Vagina (tissue), 2 donors: ENCODE measurements at regions not wholly inside any gene's neighbourhood (a gene's known extent, or its start where the extent isn't known, plus 50 kb on each side); places are given as distances from the start of the nearest gene placed in this dataset.

ENCODE experiments used
- DNase-seq, 2 donors: peaks; one replicate each; pipeline ENCODE4 v3.0.0-alpha.2; 2017; ENCODE audit errors: extremely low spot score in 2 of 2
- H3K27ac ChIP-seq: fragments of 200-600 bp; sonication (generic); one replicate; pipeline ENCODE4 v1.5.1; 2019
- H3K27me3 ChIP-seq: fragments of 200-600 bp; sonication (generic); one replicate; pipeline ENCODE4 v1.5.1; 2019
- H3K36me3 ChIP-seq, 2 donors: fragments of 200-600 bp; sonication (generic); one replicate each; pipeline ENCODE4 v1.5.1; 2017 to 2019
- H3K4me1 ChIP-seq: fragments of 200-600 bp; sonication (generic); one replicate; pipeline ENCODE4 v1.5.1; 2019
- H3K4me3 ChIP-seq, 2 donors: fragments of 200-600 bp; sonication (generic); 1 replicate in 1 of 2; 2 replicates in 1 of 2; pipeline ENCODE4 v1.5.1; 2016 to 2019
- H3K9me3 ChIP-seq: fragments of 200-600 bp; sonication (generic); one replicate; pipeline ENCODE4 v1.5.1; 2019
- POLR2A ChIP-seq, 2 donors: fragments of 450-650 bp; IDR thresholded peaks; one replicate each; pipeline ENCODE4 v1.6.1; 2017; ENCODE audit warnings: antibody characterized with exemption in 2 of 2, mild to moderate bottlenecking in 2 of 2, moderate library complexity in 2 of 2
- POLR2AphosphoS5 ChIP-seq, 2 donors: sonication (generic); formaldehyde crosslinking; IDR thresholded peaks; one replicate each; pipeline ENCODE4 v1.9.0; 2017; ENCODE audit warnings: antibody characterized with exemption in 2 of 2, mild to moderate bottlenecking in 2 of 2, low read depth in 1 of 2; ENCODE audit not compliant: insufficient read depth in 1 of 2
- intact Hi-C: fragments of 100-400 bp; cut with DNase I; formaldehyde crosslinking; loops from one replicate; pipeline ENCODE4 v1.15.1; 2023
- TF ChIP-seq, protein P1 (sequence below), 3 experiments: fragments of 450-650 bp in 2 of 3; fragments of 200-600 bp in 1 of 3; sonication (generic) in 1 of 3; IDR thresholded peaks; one replicate each; pipeline ENCODE4 v1.5.1; 2017 to 2019; ENCODE audit warnings: antibody characterized with exemption in 3 of 3, mild to moderate bottlenecking in 2 of 3, moderate library complexity in 2 of 3

DNA sequence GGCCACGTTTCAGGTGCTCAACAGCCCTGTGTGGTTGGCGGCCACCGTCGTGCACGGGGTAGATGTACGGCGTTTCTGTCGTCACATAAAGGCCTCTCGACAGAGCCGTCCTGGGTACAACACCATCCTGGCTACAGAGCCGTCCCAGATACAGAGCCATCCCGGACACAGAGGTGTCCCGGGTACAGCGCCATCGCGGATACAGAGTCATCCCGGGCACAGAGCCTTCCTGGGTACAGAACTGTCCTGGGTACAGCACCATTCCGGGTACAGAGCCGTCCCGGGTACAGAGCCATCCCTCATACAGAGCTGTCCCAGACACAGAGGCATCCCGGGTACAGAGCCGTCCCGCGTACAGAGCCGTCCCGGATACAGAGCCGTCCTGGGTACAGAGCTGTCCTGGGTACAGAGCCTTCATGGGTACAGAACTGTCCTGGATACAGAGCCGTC, 222.7 kb upstream of the SOX1 start:
- peak in 1 of 2 donors; percentile 78 for DNase-seq
- Histone ChIP-seq H3K4me3 (no peak overlapping the region), H3K36me3 (no peaks in the 10 kb centered on the region), H3K27me3 (no peaks in the 10 kb centered on the region), H3K27ac (no peak overlapping the region), H3K9me3 (no peaks in the 10 kb centered on the region), H3K4me1 (no peaks in the 10 kb centered on the region)
- intact Hi-C loops, result no loop called here
- TF ChIP-seq, protein P1, sequence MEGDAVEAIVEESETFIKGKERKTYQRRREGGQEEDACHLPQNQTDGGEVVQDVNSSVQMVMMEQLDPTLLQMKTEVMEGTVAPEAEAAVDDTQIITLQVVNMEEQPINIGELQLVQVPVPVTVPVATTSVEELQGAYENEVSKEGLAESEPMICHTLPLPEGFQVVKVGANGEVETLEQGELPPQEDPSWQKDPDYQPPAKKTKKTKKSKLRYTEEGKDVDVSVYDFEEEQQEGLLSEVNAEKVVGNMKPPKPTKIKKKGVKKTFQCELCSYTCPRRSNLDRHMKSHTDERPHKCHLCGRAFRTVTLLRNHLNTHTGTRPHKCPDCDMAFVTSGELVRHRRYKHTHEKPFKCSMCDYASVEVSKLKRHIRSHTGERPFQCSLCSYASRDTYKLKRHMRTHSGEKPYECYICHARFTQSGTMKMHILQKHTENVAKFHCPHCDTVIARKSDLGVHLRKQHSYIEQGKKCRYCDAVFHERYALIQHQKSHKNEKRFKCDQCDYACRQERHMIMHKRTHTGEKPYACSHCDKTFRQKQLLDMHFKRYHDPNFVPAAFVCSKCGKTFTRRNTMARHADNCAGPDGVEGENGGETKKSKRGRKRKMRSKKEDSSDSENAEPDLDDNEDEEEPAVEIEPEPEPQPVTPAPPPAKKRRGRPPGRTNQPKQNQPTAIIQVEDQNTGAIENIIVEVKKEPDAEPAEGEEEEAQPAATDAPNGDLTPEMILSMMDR (IDR thresholded peaks at IDR 0.05), result no peak
- no peak for TF ChIP-seq POLR2AphosphoS5 (IDR thresholded peaks at IDR 0.05; ENCODE audit: insufficient read depth in 1 of 2, low read depth in 1 of 2)
- no peak for TF ChIP-seq POLR2A (IDR thresholded peaks at IDR 0.05)

DNA sequence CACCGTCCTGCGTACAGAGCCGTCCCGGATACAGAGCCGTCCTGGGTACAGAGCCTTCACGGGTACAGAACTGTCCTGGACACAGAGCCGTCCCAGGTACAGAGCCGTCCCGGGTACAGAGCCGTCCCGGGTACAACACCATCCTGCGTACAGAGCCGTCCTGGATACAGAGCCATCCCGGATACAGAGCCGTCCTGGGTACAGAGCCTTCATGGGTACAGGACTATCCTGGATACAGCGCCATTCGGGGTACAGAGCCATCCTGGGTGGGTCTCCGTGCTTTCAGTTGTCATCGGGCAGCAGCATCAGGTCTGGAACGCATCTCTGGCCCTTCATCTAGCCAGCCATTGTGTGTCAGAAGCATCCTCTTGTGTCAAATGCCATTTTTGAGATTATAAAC, 222.3 kb upstream of the SOX1 start:
- no peaks in the 10 kb centered on the region for H3K9me3 ChIP-seq
- TF ChIP-seq, protein P1 (IDR thresholded peaks at IDR 0.05), result no peak
- TF ChIP-seq POLR2A (IDR thresholded peaks at IDR 0.05) (no peak), POLR2AphosphoS5 (IDR thresholded peaks at IDR 0.05; ENCODE audit: insufficient read depth in 1 of 2, low read depth in 1 of 2) (no peak)
- intact Hi-C loops, result no loop called here
- DNase-seq, result no peak
- H3K27me3 ChIP-seq, result no peaks in the 10 kb centered on the region
- no peaks in the 10 kb centered on the region for H3K4me1 ChIP-seq
- no peak overlapping the region for H3K27ac ChIP-seq
- H3K36me3 ChIP-seq, result no peaks in the 10 kb centered on the region
- H3K4me3 ChIP-seq, result no peak overlapping the region

DNA sequence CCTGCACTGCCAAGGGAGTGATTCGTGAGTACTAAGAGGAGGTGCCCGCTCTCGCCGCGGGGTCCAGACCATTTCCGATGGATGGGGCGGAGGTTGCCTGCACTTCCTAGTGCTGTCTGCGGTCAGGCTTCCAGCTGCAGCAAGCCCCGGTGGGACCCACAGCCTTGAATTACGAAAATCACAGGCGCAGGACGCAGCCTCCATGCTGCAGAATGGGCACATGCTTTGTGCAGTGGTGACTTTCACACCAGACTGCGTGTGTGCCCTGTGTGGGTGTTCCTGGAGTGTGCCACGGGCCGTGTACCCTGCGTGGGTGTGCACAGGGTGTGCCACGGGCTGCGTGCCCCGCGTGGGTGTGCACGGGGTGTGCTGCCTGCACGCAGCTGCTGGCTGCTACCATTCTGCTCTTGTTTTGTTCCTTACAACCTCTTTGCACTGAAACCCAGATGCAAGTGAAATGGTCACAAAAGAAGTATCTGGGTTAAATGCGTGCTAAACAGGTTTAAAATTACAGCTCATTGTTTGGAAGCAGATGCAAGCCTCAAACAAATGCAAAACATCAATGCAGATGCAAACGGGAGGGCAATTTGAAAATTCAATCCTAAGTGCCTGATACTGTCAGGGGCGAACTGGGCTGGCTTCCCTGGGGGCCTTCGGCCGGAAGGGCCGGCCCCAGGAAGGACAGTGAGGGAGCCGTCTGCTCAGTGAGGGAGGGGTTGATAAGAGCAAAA, 221.2 kb upstream of the SOX1 start:
- intact Hi-C loops, result no loop called here
- Histone ChIP-seq H3K27ac (no peak overlapping the region), H3K36me3 (no peaks in the 10 kb centered on the region), H3K9me3 (no peaks in the 10 kb centered on the region), H3K4me1 (no peaks in the 10 kb centered on the region), H3K27me3 (no peaks in the 10 kb centered on the region), H3K4me3 (no peak overlapping the region)
- DNase-seq, result peak in 1 of 2 donors; percentile 54
- TF ChIP-seq POLR2AphosphoS5 (IDR thresholded peaks at IDR 0.05; ENCODE audit: insufficient read depth in 1 of 2, low read depth in 1 of 2) (no peak), POLR2A (IDR thresholded peaks at IDR 0.05) (no peak)
- TF ChIP-seq, protein P1 (IDR thresholded peaks at IDR 0.05), result no peak

DNA sequence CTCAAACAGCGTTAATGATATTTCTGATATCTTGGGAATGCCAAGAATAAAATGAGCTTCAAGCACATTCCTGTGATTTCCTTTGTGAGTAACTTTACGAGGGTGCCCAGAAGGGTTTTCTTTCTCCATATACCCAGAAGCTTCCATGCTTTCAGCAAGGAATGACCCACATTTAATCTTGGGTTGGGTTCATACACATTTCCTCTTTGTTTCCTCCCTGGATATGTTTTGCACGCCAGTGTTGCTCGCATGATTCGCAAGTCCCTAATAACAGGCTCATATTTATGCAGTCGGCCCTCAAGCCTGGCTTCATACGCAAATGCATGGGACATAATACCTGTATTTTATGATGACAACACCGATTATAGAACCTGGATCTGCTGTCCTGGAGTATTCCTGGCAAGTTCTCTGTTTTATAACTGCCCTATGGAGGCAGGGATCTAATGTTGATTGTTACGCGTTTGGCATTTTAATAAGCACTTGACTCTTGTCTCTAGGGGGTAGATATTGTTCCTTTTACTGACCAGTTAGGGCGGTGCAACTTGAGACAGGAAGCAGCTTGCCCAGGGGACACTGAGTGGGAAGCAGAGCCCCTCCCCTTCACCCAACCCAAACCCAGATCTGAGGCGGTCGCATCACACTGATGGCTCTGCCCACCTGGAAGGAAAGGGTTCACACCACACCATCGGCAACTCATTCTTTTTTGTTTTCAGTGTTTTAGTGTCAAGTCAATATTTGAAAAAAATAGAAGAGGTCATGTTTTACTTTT, 220.4 kb upstream of the SOX1 start:
- TF ChIP-seq, protein P1 (IDR thresholded peaks at IDR 0.05), result no peak
- TF ChIP-seq POLR2AphosphoS5 (IDR thresholded peaks at IDR 0.05; ENCODE audit: insufficient read depth in 1 of 2, low read depth in 1 of 2) (no peak), POLR2A (IDR thresholded peaks at IDR 0.05) (no peak)
- DNase-seq, result peak in 1 of 2 donors; percentile 27
- intact Hi-C loops, result no loop called here
- H3K36me3 ChIP-seq, result no peaks in the 10 kb centered on the region
- H3K4me3 ChIP-seq, result no peak overlapping the region
- no peaks in the 10 kb centered on the region for H3K4me1 ChIP-seq
- H3K27ac ChIP-seq, result no peak overlapping the region
- no peaks in the 10 kb centered on the region for H3K9me3 ChIP-seq
- no peaks in the 10 kb centered on the region for H3K27me3 ChIP-seq

DNA sequence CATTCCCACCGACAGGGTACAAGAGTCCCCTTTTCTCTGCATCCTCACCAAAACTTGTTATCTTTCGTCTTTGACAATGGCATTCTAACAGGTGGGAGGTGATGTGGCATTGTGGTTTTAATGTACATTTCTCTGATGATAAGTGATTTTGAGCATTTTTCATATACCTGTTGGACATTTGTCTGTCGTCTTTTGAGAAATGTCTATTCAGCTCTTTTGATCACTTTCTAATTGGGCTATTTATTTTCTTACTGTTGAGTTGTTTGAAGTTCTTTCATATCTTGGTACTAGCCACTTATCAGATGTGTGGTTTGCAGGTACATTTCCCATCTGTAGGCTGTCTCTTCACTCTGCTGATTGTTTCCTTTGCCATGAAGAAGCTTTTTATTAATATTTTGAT, 219.0 kb upstream of the SOX1 start:
- no peak for DNase-seq
- H3K36me3 ChIP-seq, result no peaks in the 10 kb centered on the region
- intact Hi-C loops, result no loop called here
- H3K4me3 ChIP-seq, result no peak overlapping the region
- TF ChIP-seq, protein P1 (IDR thresholded peaks at IDR 0.05), result no peak
- TF ChIP-seq POLR2AphosphoS5 (IDR thresholded peaks at IDR 0.05; ENCODE audit: insufficient read depth in 1 of 2, low read depth in 1 of 2) (no peak), POLR2A (IDR thresholded peaks at IDR 0.05) (no peak)
- H3K4me1 ChIP-seq, result no peaks in the 10 kb centered on the region
- H3K9me3 ChIP-seq, result no peaks in the 10 kb centered on the region
- H3K27me3 ChIP-seq, result no peaks in the 10 kb centered on the region
- H3K27ac ChIP-seq, result no peak overlapping the region
